HCT116 (cell line): ENCODE measurements at regions not wholly inside any gene's neighbourhood (a gene's known extent, or its start where the extent isn't known, plus 50 kb on each side); places are given as distances from the start of the nearest gene placed in this dataset.

Source experiments
- ATAC-seq: fragments of 200-7000 bp; cut with Tn5 transposase; 2 replicates; pipeline ENCODE4 v1.9.1; 2020; ENCODE audit warnings: mild to moderate bottlenecking, moderate library complexity
- BruUV-seq: library from RNA; stranded (reverse); fragments of 400-500 nt; replicated peaks from 2 replicates; lab custom pipeline; 2021; lab: Mats Ljungman, UMichigan
- CTCF ChIA-PET: fragments of 300-600 bp; sonication (Branson Sonifier 250); formaldehyde crosslinking; loops from one replicate; lab custom pipeline; 2021; ENCODE audit warnings: antibody characterized with exemption; lab: Charles Lee
- POLR2A ChIA-PET: fragments of 300-600, 350-600 bp; sonication (Branson Sonifier 250); formaldehyde crosslinking; loops from one replicate; lab custom pipeline; 2021; ENCODE audit warnings: antibody characterized with exemption; lab: Charles Lee
- RAD21 ChIA-PET, 2 experiments: fragments of 300-600 bp; sonication (Branson Sonifier 250); formaldehyde crosslinking; loops; one replicate each; lab custom pipeline; 2023; ENCODE audit warnings: low total read pairs in 2 of 2; ENCODE audit not compliant: uncharacterized antibody in 2 of 2, unreplicated experiment in 2 of 2, low non-redundant PET in 1 of 2; lab: Charles Lee
- DNase-seq: peaks from one replicate; pipeline ENCODE4 v3.0.0-alpha.2; 2010; ENCODE audit warnings: low read depth, low spot score
- H2AFZ ChIP-seq: fragments of 200-600 bp; shearing (Covaris generic), sonication (generic); 2 replicates; pipeline ENCODE4 v1.6.1; 2017; ENCODE audit warnings: low read depth, mixed run types, mixed read lengths, antibody characterized with exemption, low read length; ENCODE audit not compliant: poor library complexity, severe bottlenecking
- H3K27ac ChIP-seq: 2 replicates; pipeline ENCODE4 v1.5.1; 2012; ENCODE audit warnings: low read depth, low read length
- H3K27me3 ChIP-seq: fragments of 200-600 bp; sonication (generic); 2 replicates; pipeline ENCODE4 v1.6.1; 2016; ENCODE audit warnings: mixed run types, low read length, mixed read lengths; ENCODE audit not compliant: insufficient read depth
- H3K36me3 ChIP-seq, 2 experiments: fragments of 200-500 bp in 1 of 2; fragments of 200-600 bp in 1 of 2; sonication (Bioruptor generic) in 1 of 2; sonication (generic) in 1 of 2; 2 replicates each; pipeline versions ENCODE4 v1.5.1 to v1.6.1; 2014 to 2016; ENCODE audit warnings: low read length in 2 of 2, inconsistent platforms in 1 of 2, mixed read lengths in 1 of 2, mixed run types in 1 of 2; ENCODE audit not compliant: insufficient read depth in 2 of 2, control insufficient read depth in 1 of 2
- H3K4me1 ChIP-seq, 2 experiments: fragments of 200-600 bp in 1 of 2; sonication (generic) in 1 of 2; 2 replicates each; pipeline versions ENCODE4 v1.5.1 to v1.6.1; 2012 to 2017; ENCODE audit warnings: low read length in 2 of 2, inconsistent platforms in 1 of 2, mild to moderate bottlenecking in 1 of 2, mixed read lengths in 1 of 2, mixed run types in 1 of 2, moderate library complexity in 1 of 2; ENCODE audit not compliant: insufficient read depth in 2 of 2, control insufficient read depth in 1 of 2
- H3K4me2 ChIP-seq: fragments of 200-600 bp; sonication (generic); 2 replicates; pipeline ENCODE4 v1.6.1; 2017; ENCODE audit warnings: mixed run types, low read length, mixed read lengths
- H3K4me3 ChIP-seq, 2 experiments: fragments of 200-600 bp in 1 of 2; sonication (generic) in 1 of 2; replicated peaks in 1 of 2; 2 replicates each; pipeline ENCODE4 v1.5.1; 2011 to 2016; ENCODE audit warnings: low read length in 2 of 2, control low read depth in 1 of 2, low read depth in 1 of 2, mild to moderate bottlenecking in 1 of 2, mixed read lengths in 1 of 2, mixed run types in 1 of 2
- H3K79me2 ChIP-seq: fragments of 200-600 bp; sonication (generic); 2 replicates; pipeline ENCODE4 v1.6.1; 2017; ENCODE audit warnings: mild to moderate bottlenecking, mixed run types, low read length, moderate library complexity, mixed read lengths; ENCODE audit not compliant: insufficient read depth
- H3K9ac ChIP-seq: fragments of 200-600 bp; sonication (generic); 2 replicates; pipeline ENCODE4 v1.6.1; 2016; ENCODE audit warnings: low read length, mixed read lengths
- H3K9me2 ChIP-seq: fragments of 200-600 bp; sonication (generic), shearing (Covaris generic); 2 replicates; pipeline ENCODE4 v1.6.1; 2017; ENCODE audit warnings: mixed run types, mild to moderate bottlenecking, moderate library complexity; ENCODE audit not compliant: insufficient read depth
- H3K9me3 ChIP-seq, 2 experiments: fragments of 200-500 bp in 1 of 2; fragments of 200-600 bp in 1 of 2; sonication (Bioruptor generic) in 1 of 2; sonication (generic) in 1 of 2; 2 replicates each; pipeline ENCODE4 v1.6.1; 2014 to 2017; ENCODE audit warnings: low read length in 2 of 2, mixed read lengths in 2 of 2, inconsistent platforms in 1 of 2, low read depth in 1 of 2, mild to moderate bottlenecking in 1 of 2, mixed run types in 1 of 2, moderate library complexity in 1 of 2; ENCODE audit not compliant: control insufficient read depth in 1 of 2, insufficient read depth in 1 of 2
- H4K20me1 ChIP-seq: fragments of 200-600 bp; sonication (generic), shearing (Covaris generic); 2 replicates; pipeline ENCODE4 v1.6.1; 2017; ENCODE audit warnings: mixed run types, mild to moderate bottlenecking, moderate library complexity; ENCODE audit not compliant: insufficient read depth
- CEBPB ChIP-seq: IDR thresholded peaks from 2 replicates; pipeline ENCODE4 v1.6.1; 2012; ENCODE audit warnings: low read depth
- EZH2 ChIP-seq: fragments of 200-600 bp; sonication (generic); IDR thresholded peaks from 2 replicates; pipeline ENCODE4 v1.6.1; 2017; ENCODE audit warnings: antibody characterized with exemption, mixed run types
- JUND ChIP-seq: IDR thresholded peaks from 2 replicates; pipeline ENCODE4 v1.6.1; 2012
- MAX ChIP-seq: IDR thresholded peaks from 2 replicates; pipeline ENCODE4 v1.6.1; 2012
- POLR2A ChIP-seq: IDR thresholded peaks from 2 replicates; pipeline ENCODE4 v1.7.0; 2011; ENCODE audit warnings: borderline replicate concordance; ENCODE audit not compliant: insufficient read depth, insufficient read length; ENCODE audit errors: extremely low read depth
- POLR2AphosphoS5 ChIP-seq: IDR thresholded peaks from 2 replicates; pipeline ENCODE4 v1.6.1; 2011; ENCODE audit warnings: mild to moderate bottlenecking, low read depth, low read length, moderate library complexity
- SP1 ChIP-seq: IDR thresholded peaks from 2 replicates; pipeline ENCODE4 v1.6.1; 2012; ENCODE audit warnings: low read depth
- SRF ChIP-seq: IDR thresholded peaks from 2 replicates; pipeline ENCODE4 v1.6.1; 2012; ENCODE audit warnings: low read depth
- ZFX ChIP-seq: fragments of 450-650 bp; IDR thresholded peaks from 2 replicates; pipeline ENCODE4 v1.6.1; 2017
- intact Hi-C: fragments of 100-400 bp; cut with micrococcal nuclease; formaldehyde crosslinking; loops from 2 replicates; pipeline ENCODE4 v1.10.0; 2022
- TF ChIP-seq, protein P1 (sequence below): IDR thresholded peaks from 2 replicates; pipeline ENCODE4 v1.6.1; 2012; ENCODE audit warnings: low read depth

- no TSS peak for BruUV-seq
- no peaks in the 10 kb centered on the region for H3K9me3 ChIP-seq
- no peak overlapping the region for H3K4me3 ChIP-seq
- no peak overlapping the region for H3K4me2 ChIP-seq
- 0 out of 2 replicates have a peak, but pooled peaks cover 3% of the 10 kb centered on the region for H3K27me3 ChIP-seq
- H4K20me1 ChIP-seq, result no peaks in the 10 kb centered on the region
- ATAC-seq (no peak), DNase-seq (no peak)
- RAD21 ChIA-PET, result no interaction called here
- H3K27ac ChIP-seq, result no peak overlapping the region
- POLR2A ChIA-PET, result no interaction called here
- H3K79me2 ChIP-seq, result no peaks in the 10 kb centered on the region
- no peak for TF ChIP-seq POLR2A
- TF ChIP-seq JUND, result no peak
- TF ChIP-seq CEBPB, result no peak
- no peak for TF ChIP-seq EZH2
- TF ChIP-seq ZFX, result no peak
- TF ChIP-seq MAX, result no peak
- no peak for TF ChIP-seq POLR2AphosphoS5
- TF ChIP-seq SP1, result no peak
- TF ChIP-seq, protein P1, sequence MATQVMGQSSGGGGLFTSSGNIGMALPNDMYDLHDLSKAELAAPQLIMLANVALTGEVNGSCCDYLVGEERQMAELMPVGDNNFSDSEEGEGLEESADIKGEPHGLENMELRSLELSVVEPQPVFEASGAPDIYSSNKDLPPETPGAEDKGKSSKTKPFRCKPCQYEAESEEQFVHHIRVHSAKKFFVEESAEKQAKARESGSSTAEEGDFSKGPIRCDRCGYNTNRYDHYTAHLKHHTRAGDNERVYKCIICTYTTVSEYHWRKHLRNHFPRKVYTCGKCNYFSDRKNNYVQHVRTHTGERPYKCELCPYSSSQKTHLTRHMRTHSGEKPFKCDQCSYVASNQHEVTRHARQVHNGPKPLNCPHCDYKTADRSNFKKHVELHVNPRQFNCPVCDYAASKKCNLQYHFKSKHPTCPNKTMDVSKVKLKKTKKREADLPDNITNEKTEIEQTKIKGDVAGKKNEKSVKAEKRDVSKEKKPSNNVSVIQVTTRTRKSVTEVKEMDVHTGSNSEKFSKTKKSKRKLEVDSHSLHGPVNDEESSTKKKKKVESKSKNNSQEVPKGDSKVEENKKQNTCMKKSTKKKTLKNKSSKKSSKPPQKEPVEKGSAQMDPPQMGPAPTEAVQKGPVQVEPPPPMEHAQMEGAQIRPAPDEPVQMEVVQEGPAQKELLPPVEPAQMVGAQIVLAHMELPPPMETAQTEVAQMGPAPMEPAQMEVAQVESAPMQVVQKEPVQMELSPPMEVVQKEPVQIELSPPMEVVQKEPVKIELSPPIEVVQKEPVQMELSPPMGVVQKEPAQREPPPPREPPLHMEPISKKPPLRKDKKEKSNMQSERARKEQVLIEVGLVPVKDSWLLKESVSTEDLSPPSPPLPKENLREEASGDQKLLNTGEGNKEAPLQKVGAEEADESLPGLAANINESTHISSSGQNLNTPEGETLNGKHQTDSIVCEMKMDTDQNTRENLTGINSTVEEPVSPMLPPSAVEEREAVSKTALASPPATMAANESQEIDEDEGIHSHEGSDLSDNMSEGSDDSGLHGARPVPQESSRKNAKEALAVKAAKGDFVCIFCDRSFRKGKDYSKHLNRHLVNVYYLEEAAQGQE, result no peak
- no peak for TF ChIP-seq SRF
- no peaks in the 10 kb centered on the region for H3K4me1 ChIP-seq
- H3K9me2 ChIP-seq, result no peaks in the 10 kb centered on the region
- no peak overlapping the region for H2AFZ ChIP-seq
- no peaks in the 10 kb centered on the region for H3K36me3 ChIP-seq
- intact Hi-C loops, result no loop called here
- CTCF ChIA-PET, result no interaction called here
- no peak overlapping the region for H3K9ac ChIP-seq
These were observed 368.7 kb upstream of the PROX1 start for GRCh38 chr1:213619026-213619425.
